Fibroblast of upper back skin (primary cell): ENCODE measurements at regions not wholly inside any gene's neighbourhood (a gene's known extent, or its start where the extent isn't known, plus 50 kb on each side); places are given as distances from the start of the nearest gene placed in this dataset.
"Not testable (repeated sequence)": the region's sequence is repeated elsewhere in the genome, so short reads cannot be mapped to it uniquely, and the experiment has no call there.

Experiments used
- DNase-seq: peaks from one replicate; pipeline ENCODE4 v3.0.0-alpha.2; 2013

DNA sequence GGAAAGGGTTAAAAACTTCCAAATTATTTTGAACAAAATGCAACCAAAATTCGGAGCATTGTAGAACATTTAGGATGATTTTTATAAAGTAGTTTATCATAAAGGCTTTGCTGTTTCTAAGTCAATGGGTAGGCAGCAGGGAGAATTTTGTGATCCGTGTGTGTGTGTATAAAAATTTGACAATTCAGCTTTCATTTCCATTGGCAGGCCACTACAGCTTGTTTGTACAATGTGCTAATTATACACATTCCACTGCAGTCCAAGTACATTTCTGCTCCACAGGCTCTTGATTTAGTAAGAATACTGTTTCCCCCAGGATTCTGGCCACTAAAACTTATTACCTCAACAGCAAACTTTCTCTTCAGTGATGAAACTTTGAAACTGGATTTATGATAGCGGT, 71.8 kb upstream of the LTBP1 start:
- DNase-seq, result peak; percentile 36

DNA sequence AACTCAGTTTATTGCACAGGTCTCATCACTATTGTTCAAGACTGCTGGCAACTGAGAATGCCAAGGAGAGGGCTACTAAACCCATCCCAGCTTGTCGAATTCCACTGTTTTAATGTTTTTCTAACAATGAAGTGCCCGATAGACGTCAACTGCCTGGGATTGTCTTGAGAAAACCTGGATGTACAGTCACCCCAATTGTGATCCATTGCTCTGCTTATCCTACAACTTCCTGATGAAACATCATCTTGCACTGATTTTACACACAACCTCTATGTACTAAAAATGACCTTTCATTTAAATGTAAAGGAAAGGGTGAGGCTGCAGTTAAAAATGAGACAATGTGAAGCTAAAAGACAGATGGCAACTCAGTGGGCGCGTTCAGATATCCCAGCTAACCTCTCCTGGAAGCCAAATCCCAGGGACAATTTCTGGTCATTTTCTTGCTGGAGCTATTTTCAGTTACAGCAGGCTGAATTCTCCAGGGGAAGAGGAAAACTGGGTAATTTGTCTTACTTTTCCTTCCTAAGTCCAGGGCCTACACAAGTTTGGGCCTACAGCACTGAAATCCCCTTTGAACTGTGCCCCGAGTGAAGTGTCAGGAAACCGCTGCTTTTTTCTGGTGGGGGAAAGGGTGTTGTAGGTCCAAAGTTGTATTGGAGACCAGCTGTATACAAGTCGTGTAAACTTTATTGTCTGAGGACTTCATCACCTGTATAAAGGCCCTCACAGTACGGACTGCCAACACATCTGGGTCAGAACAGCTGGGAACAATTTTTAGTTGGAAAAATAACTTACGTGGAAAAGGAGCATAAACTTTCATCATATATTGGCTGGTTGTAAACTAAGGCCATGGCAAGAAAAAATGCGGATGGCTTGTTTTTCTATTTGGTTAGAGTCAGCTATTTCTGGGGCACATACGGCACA, 68.9 kb upstream of the LTBP1 start:
- no peak for DNase-seq

DNA sequence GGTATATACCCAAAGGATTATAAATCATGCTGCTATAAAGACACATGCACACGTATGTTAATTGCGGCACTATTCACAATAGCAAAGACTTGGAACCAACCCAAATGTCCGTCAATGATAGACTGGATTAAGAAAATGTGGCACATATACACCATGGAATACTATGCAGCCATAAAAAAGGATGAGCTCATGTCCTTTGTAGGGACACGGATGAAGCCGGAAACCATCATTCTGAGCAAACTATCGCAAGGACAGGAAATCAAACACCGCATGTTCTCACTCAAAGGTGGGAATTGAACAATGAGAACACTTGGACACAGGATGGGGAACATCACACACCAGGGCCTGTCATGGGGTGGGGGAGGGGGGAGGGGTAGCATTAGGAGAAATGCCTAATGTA, 66.8 kb upstream of the LTBP1 start:
- not testable (repeated sequence) for DNase-seq

DNA sequence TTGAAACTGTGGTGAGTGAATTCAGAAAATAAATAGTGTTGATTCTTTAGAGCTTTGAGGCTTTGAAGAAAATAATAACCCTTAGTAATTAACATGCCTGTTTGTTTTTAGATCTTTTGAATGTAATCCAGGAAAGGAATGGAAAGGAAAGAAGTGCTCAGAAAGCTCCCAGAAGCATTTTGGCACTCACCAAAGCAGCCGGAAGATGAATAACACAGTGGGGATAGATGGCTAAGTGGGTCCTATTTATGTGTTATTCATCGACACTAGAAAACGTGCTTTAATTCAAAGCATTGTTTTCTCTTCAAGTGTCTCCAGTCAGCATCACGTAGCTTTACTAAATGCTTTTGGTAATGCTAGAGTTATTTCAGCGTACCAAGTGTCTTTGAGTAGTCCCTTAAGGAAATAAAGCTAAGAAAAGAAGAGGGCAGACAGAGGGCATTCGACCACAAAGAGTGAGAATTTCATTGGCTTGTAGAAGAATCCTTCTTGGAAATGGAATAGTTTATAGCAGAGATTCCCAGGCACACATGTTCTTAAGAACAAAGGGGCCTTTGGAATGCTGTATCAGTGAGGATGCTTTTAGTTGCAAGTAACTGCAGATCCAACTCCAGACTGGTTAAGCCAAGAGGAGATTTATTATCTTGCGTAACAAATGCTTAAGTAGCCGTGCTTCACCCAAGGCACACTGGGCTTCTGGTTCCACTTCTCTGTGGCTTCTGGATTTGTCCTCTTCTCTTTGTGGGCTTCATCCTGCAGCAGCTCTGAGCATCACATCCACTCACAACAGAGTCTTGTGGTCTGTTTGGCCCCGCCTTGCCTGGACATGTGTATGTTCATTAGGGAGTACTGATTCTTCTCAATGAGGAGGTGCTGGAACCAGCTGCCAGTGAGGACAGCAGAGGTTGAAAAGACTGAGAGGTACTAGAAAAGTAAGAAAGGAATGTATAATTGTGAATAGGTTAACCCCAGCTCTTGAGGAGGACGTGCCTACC, 63.6 kb upstream of the LTBP1 start:
- DNase-seq, result peak; percentile 84

DNA sequence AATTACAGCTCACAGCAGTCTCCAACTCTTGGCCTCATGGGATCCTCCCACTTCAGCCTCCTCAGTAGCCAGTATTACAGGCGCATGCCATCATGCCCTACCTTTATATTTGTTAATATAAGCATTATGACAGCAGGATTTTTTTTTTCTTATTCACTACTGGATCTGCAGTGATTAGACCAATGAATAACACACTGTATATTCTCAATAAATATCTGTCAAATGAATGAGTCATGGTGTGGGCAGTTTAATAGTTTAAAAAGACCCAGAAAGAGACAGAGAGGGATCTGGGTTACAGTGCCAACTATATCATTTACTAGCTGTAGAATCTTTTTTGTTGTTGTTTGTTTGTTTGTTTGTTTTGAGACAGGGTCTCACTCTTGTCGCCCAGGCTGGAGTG, 62.4 kb upstream of the LTBP1 start:
- peak; percentile 46 for DNase-seq

DNA sequence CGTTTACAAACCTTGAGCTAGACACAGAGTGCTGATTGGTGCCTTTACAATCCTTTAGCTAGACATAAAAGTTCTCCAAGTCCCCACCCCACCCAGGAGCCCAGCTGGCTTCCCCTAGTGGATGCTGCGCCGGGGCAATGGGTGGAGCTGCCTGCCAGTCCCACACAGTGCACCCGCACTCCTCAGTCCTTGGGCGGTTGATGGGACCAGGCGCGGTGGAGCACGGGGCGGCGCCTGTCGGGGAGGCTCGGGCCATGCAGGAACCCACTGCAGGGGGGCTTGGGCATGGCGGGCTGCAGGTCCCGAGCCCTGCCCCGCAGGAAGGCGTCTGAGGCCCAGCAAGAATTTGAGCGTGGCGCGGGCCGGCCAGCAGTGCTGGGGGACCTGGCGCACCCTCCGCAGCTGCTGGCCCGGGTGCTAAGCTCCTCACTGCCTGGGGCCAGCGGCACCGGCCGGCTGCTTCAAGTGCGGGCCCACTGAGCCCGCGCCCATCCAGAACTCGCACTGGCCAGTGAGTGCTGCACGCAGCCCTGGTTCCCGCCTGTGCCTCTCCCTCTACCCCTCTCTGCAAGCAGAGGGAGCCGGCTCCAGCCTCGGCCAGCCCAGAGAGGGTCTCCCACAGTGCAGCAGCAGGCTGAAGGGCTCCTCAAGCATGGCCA, 60.2 kb upstream of the LTBP1 start:
- DNase-seq, result not testable (repeated sequence)

DNA sequence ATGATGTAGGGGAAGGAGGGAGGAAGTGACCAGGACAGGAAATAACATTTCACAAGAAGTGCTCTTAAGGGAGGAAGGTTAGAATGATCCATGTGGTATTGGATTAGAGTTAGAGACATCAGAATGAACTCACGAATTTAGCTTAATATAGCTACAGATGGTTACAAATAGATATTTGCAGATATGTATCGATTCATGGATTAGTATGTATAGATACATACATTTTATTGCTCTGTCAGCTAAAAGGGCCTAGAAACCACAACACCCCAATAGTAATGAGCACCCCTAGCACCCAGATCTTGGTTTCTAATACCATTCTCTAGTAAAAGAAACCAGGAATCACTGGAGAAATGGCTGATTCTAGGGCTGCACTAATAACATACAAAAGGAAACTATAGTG, 59.6 kb upstream of the LTBP1 start:
- DNase-seq, result no peak

DNA sequence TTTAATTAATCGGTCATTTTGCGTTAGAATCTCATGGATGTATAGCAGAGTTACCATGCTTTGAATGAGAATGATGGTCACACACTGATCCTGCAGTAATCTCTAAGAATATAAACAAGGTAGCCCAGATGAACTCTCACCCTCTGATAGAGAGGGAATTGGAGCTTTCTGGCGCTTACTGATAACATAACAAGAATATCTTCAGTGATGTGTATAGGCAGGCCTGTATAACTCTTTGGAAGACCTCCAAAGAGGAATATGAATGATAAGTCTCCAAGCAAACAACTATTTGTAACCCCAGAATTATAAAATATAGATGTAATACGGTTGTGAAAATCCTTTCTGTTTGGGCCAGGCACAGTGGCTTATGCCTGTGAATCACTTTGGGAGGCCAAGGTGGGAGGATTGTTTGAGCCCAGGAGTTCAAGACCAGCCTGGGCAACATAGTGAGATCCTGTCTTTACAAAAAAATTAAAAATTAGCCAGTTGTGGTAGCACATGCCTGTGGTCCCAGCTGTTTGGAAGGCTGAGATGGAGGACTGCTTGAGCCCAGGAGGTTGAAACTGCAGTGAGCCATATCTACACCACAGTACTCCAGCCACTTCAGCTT, 52.5 kb upstream of the LTBP1 start:
- DNase-seq, result no peak

DNA sequence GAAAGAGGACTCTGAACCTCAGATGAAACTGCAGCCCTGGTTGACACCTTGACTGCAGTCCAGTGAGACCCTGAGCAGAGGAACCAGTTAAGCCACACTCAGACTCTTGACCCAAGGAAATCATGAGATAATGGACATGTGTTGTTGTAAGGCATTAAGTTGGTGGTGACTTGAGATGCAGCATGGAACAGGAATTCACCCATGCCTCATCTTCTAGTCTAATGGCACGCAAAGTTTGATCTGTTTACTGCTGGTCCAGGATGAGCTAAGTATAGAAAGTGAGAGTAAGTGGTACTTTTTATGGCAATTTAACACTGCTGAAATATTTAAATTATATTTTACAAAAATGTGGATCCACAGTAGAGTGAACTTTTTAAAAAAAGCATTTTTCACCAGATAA, 51.3 kb upstream of the LTBP1 start:
- no peak for DNase-seq
